ENCODE measurements at regions not wholly inside any gene's neighbourhood (a gene's known extent, or its start where the extent isn't known, plus 50 kb on each side); places are given as distances from the start of the nearest gene placed in this dataset.

GRCh38 chr10:7507887-7508726, 97.3 kb upstream of the SFMBT2 start:
- FAIRE-seq (no peak), DNase-seq (no peak), ATAC-seq (no peak)
- 73 to 80% methylated on average over 13 of the region's 13 CpGs for WGBS, 2 donors
- Histone ChIP-seq H3K4me3 (no peak overlapping the region), H3K4me1 (no peaks in the 10 kb centered on the region), H3K27ac (no peak overlapping the region), H3K36me3 (no peaks in the 10 kb centered on the region), H3K27me3 (no peaks in the 10 kb centered on the region), H3K9me3 (no peaks in the 10 kb centered on the region)
- intact Hi-C loops (cut with DNase I), result no loop called here
- TF ChIP-seq CTCF (IDR thresholded peaks at IDR 0.05), result no peak

- 62 to 73% methylated on average over 3 of the region's 3 CpGs for WGBS, 2 donors
- FAIRE-seq (no peak), DNase-seq (no peak), ATAC-seq (no peak)
- Histone ChIP-seq H3K4me3 (no peak overlapping the region), H3K4me1 (no peaks in the 10 kb centered on the region), H3K27ac (no peak overlapping the region), H3K36me3 (no peaks in the 10 kb centered on the region), H3K27me3 (no peaks in the 10 kb centered on the region), H3K9me3 (no peaks in the 10 kb centered on the region)
- intact Hi-C loops (cut with DNase I), result no loop called here
- no peak for TF ChIP-seq CTCF (IDR thresholded peaks at IDR 0.05)
Measured at GRCh38 chr10:7506571-7506970, 95.7 kb upstream of the SFMBT2 start.

- no peaks in the 10 kb centered on the region for H3K36me3 ChIP-seq
- H3K4me3 ChIP-seq, result no peak overlapping the region
- intact Hi-C loops (cut with DNase I), result no loop called here
- no peaks in the 10 kb centered on the region for H3K9me3 ChIP-seq
- FAIRE-seq (no peak), ATAC-seq (no peak), DNase-seq (no peak)
- no peak for TF ChIP-seq CTCF (IDR thresholded peaks at IDR 0.05)
- WGBS, 2 donors, result 47 to 75% methylated on average over 2 of the region's 2 CpGs
- H3K27ac ChIP-seq, result no peak overlapping the region
- no peaks in the 10 kb centered on the region for H3K27me3 ChIP-seq
- no peaks in the 10 kb centered on the region for H3K4me1 ChIP-seq
Measured at GRCh38 chr10:7505196-7505595, 94.4 kb upstream of the SFMBT2 start.

GRCh38 chr10:7503190-7503589, 92.4 kb upstream of the SFMBT2 start:
- H3K36me3 ChIP-seq, result no peaks in the 10 kb centered on the region
- no peak for ATAC-seq
- H3K27ac ChIP-seq, result no peak overlapping the region
- H3K9me3 ChIP-seq, result no peaks in the 10 kb centered on the region
- no peak for DNase-seq
- intact Hi-C loops (cut with DNase I), result no loop called here
- no peak for TF ChIP-seq CTCF (IDR thresholded peaks at IDR 0.05)
- FAIRE-seq, result no peak
- WGBS, 2 donors, result 52% methylated on average over 4 of the region's 4 CpGs
- no peak overlapping the region for H3K4me3 ChIP-seq
- H3K27me3 ChIP-seq, result no peaks in the 10 kb centered on the region
- no peaks in the 10 kb centered on the region for H3K4me1 ChIP-seq

GRCh38 chr10:7501157-7501556, 90.3 kb upstream of the SFMBT2 start:
- no peak for FAIRE-seq
- Histone ChIP-seq H3K4me1 (no peaks in the 10 kb centered on the region), H3K36me3 (no peaks in the 10 kb centered on the region), H3K27me3 (no peaks in the 10 kb centered on the region), H3K9me3 (no peaks in the 10 kb centered on the region), H3K4me3 (no peak overlapping the region), H3K27ac (no peak overlapping the region)
- intact Hi-C loops (cut with DNase I), result no loop called here
- DNase-seq, result no peak
- TF ChIP-seq CTCF (IDR thresholded peaks at IDR 0.05), result no peak
- no peak for ATAC-seq
- 71 to 75% methylated on average over 12 of the region's 12 CpGs for WGBS, 2 donors
